ENCODE measurements at regions not wholly inside any gene's neighbourhood (a gene's known extent, or its start where the extent isn't known, plus 50 kb on each side); places are given as distances from the start of the nearest gene placed in this dataset.

GRCh38 chr16:35146031-35146710, 1686.8 kb downstream of the TP53TG3F start:
- TF ChIP-seq SUZ12 (IDR thresholded peaks at IDR 0.05; ENCODE audit: extremely low read depth, insufficient read depth, insufficient read length) (no peak), ZNF274 (IDR thresholded peaks at IDR 0.05; ENCODE audit: low read depth, low read length) (no peak)

Data from NT2/D1 (cell line).